ENCODE measurements at regions not wholly inside any gene's neighbourhood (a gene's known extent, or its start where the extent isn't known, plus 50 kb on each side); places are given as distances from the start of the nearest gene placed in this dataset.

GRCh38 chr12:61356485-61356884 is 903.7 kb upstream of the USP15 start:
- Mint-ChIP-seq H3K27ac (ENCODE audit: unreplicated experiment) (no peak overlapping the region), H3K27me3 (ENCODE audit: unreplicated experiment) (no peaks in the 10 kb centered on the region), H3K4me3 (ENCODE audit: unreplicated experiment) (no peak overlapping the region), H3K9me3 (ENCODE audit: unreplicated experiment) (no peaks in the 10 kb centered on the region), H3K4me1 (ENCODE audit: unreplicated experiment) (no peaks in the 10 kb centered on the region), H3K36me3 (ENCODE audit: low read depth, unreplicated experiment) (no peaks in the 10 kb centered on the region)
- DNase-seq (ENCODE audit: low spot score): no peak
- TF ChIP-seq, protein P1, sequence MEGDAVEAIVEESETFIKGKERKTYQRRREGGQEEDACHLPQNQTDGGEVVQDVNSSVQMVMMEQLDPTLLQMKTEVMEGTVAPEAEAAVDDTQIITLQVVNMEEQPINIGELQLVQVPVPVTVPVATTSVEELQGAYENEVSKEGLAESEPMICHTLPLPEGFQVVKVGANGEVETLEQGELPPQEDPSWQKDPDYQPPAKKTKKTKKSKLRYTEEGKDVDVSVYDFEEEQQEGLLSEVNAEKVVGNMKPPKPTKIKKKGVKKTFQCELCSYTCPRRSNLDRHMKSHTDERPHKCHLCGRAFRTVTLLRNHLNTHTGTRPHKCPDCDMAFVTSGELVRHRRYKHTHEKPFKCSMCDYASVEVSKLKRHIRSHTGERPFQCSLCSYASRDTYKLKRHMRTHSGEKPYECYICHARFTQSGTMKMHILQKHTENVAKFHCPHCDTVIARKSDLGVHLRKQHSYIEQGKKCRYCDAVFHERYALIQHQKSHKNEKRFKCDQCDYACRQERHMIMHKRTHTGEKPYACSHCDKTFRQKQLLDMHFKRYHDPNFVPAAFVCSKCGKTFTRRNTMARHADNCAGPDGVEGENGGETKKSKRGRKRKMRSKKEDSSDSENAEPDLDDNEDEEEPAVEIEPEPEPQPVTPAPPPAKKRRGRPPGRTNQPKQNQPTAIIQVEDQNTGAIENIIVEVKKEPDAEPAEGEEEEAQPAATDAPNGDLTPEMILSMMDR (IDR thresholded peaks at IDR 0.05; ENCODE audit: unreplicated experiment): no peak

DNA sequence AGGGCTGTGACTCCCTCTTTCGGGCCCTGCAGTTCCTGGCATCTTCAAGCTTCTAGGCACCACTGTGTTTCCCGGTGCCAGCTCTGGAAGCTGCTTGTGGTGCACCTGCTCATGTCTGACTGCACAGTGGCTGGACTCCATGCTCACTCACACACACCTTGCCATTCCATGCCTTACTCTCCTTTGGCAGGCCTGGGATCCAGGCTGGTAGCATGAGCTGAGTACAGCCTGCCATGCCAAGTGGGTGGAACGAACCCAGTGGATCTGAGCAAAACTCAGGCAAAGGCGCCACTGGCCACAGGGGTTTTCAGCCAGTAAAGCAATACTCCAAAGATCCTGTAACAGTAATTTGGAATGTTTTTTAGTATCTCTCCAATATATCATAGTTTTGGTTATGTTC is 902.7 kb upstream of the USP15 start:
- no peaks in the 10 kb centered on the region for H3K27me3 Mint-ChIP-seq (ENCODE audit: unreplicated experiment)
- H3K36me3 Mint-ChIP-seq (ENCODE audit: low read depth, unreplicated experiment): no peaks in the 10 kb centered on the region

GRCh38 chr12:61362037-61362436 is 898.2 kb upstream of the USP15 start:
- Mint-ChIP-seq H3K27me3 (ENCODE audit: unreplicated experiment) (no peaks in the 10 kb centered on the region), H3K9me3 (ENCODE audit: unreplicated experiment) (no peaks in the 10 kb centered on the region), H3K36me3 (ENCODE audit: low read depth, unreplicated experiment) (no peaks in the 10 kb centered on the region), H3K4me3 (ENCODE audit: unreplicated experiment) (no peak overlapping the region), H3K4me1 (ENCODE audit: unreplicated experiment) (no peaks in the 10 kb centered on the region), H3K27ac (ENCODE audit: unreplicated experiment) (no peak overlapping the region)
- no peak for DNase-seq (ENCODE audit: low spot score)
- TF ChIP-seq, protein P1 (IDR thresholded peaks at IDR 0.05; ENCODE audit: unreplicated experiment): no peak

More for the DNA sequence above, 902.7 kb upstream of the USP15 start:
- Mint-ChIP-seq H3K4me1 (ENCODE audit: unreplicated experiment) (no peaks in the 10 kb centered on the region), H3K9me3 (ENCODE audit: unreplicated experiment) (no peaks in the 10 kb centered on the region), H3K27ac (ENCODE audit: unreplicated experiment) (no peak overlapping the region), H3K4me3 (ENCODE audit: unreplicated experiment) (no peak overlapping the region)
- DNase-seq (ENCODE audit: low spot score): no peak
- TF ChIP-seq, protein P1 (IDR thresholded peaks at IDR 0.05; ENCODE audit: unreplicated experiment): no peak

GRCh38 chr12:61365001-61365400 is 895.2 kb upstream of the USP15 start:
- Mint-ChIP-seq H3K27ac (ENCODE audit: unreplicated experiment) (no peak overlapping the region), H3K36me3 (ENCODE audit: low read depth, unreplicated experiment) (no peaks in the 10 kb centered on the region), H3K4me1 (ENCODE audit: unreplicated experiment) (no peaks in the 10 kb centered on the region), H3K4me3 (ENCODE audit: unreplicated experiment) (no peak overlapping the region), H3K9me3 (ENCODE audit: unreplicated experiment) (no peaks in the 10 kb centered on the region), H3K27me3 (ENCODE audit: unreplicated experiment) (no peaks in the 10 kb centered on the region)
- no peak for DNase-seq (ENCODE audit: low spot score)
- TF ChIP-seq, protein P1 (IDR thresholded peaks at IDR 0.05; ENCODE audit: unreplicated experiment): no peak

DNA sequence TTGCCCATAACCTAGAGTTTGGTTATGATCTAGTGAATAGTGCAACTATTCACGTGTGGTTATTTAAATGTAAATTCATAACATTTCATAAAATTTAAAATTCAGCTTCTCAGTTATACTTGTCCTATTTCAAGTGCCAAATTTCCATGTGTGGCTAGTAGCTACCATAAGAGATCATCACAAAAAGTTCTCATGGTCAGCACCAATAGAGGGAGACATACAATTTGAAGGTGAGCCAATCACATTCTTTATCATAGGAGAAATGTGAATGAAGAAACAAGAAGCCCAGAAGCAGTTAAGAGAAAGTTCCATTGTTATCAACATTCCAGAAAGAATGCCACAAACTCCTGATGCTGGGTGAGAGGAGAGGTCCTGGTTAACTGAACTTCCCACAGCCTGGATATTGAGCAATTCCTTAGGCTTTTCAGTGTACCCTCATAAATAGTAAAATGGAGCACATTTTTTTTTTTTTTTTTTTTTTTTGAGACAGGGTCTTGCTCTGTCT is 892.9 kb upstream of the USP15 start:
- H3K36me3 Mint-ChIP-seq (ENCODE audit: low read depth, unreplicated experiment): no peaks in the 10 kb centered on the region
- H3K4me3 Mint-ChIP-seq (ENCODE audit: unreplicated experiment): no peak overlapping the region
- no peak for DNase-seq (ENCODE audit: low spot score)
- no peaks in the 10 kb centered on the region for H3K27me3 Mint-ChIP-seq (ENCODE audit: unreplicated experiment)
- no peaks in the 10 kb centered on the region for H3K4me1 Mint-ChIP-seq (ENCODE audit: unreplicated experiment)
- TF ChIP-seq, protein P1 (IDR thresholded peaks at IDR 0.05; ENCODE audit: unreplicated experiment): no peak
- H3K9me3 Mint-ChIP-seq (ENCODE audit: unreplicated experiment): no peaks in the 10 kb centered on the region
- H3K27ac Mint-ChIP-seq (ENCODE audit: unreplicated experiment): no peak overlapping the region

Data from endothelial cell (in vitro differentiated cells).